ENCODE measurements at regions not wholly inside any gene's neighbourhood (a gene's known extent, or its start where the extent isn't known, plus 50 kb on each side); places are given as distances from the start of the nearest gene placed in this dataset.

DNA sequence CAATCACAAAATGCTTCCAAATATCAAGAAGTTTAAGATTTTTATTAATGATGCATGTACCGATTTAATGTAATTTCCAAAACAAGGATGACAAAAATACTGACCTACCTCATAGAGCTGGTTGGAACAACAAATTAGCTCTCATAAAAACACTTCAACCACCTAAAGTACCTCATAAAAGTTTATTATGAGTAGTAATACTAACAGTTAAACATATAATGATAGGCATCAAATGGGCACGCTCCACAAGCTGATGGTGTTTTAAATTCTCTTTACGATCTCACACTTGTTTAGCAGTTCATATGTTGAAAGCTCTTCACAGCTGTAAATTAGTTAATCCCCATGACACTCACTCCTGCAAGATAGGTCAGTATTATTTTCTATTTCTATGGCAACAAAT is 150.0 kb upstream of the KIF2A start:
- Histone ChIP-seq H3K4me3 (no peak overlapping the region), H3K4me1 (no peaks in the 10 kb centered on the region), H3K9me3 (peaks cover 19% of the 10 kb centered on the region), H3K4me2 (no peak overlapping the region), H3K27ac (no peak overlapping the region)
- ChIA-PET CTCF (interaction anchor here (0.8 to 1.6 kb wide), 2 partner anchors 12 to 26 kb away, joined by 3 to 9 read pairs; no protein-coding TSS in a partner anchor), POLR2A (no interaction called here)
- DNase-seq (ENCODE audit: low read depth in 1 of 2, low spot score in 1 of 2) (no peak), ATAC-seq (no peak), FAIRE-seq (no peak)
- TF ChIP-seq NFE2L2 (conservative IDR thresholded peaks at IDR 0.05; ENCODE audit: low read length) (no peak), ZC3H11A (IDR thresholded peaks at IDR 0.05) (no peak), TFCP2L1 (CRISPR knock-in tag; IDR thresholded peaks at IDR 0.05) (no peak), ZNF302 (CRISPR knock-in tag; IDR thresholded peaks at IDR 0.05) (no peak), FOSB (CRISPR knock-in tag; IDR thresholded peaks at IDR 0.05) (no peak), BHLHE40 (IDR thresholded peaks at IDR 0.05; ENCODE audit: low read depth, low read length) (no peak), FOXS1 (CRISPR knock-in tag; IDR thresholded peaks at IDR 0.05) (no peak), CBX8 (IDR thresholded peaks at IDR 0.05) (no peak), HEYL (CRISPR knock-in tag; IDR thresholded peaks at IDR 0.05) (no peak), PHF8 (IDR thresholded peaks at IDR 0.05; ENCODE audit: borderline replicate concordance, low read depth) (no peak)
- TF ChIP-seq, protein P1, sequence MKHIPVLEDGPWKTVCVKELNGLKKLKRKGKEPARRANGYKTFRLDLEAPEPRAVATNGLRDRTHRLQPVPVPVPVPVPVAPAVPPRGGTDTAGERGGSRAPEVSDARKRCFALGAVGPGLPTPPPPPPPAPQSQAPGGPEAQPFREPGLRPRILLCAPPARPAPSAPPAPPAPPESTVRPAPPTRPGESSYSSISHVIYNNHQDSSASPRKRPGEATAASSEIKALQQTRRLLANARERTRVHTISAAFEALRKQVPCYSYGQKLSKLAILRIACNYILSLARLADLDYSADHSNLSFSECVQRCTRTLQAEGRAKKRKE (CRISPR knock-in tag; IDR thresholded peaks at IDR 0.05; ENCODE audit: low read depth): no peak
- TF ChIP-seq, protein P2, sequence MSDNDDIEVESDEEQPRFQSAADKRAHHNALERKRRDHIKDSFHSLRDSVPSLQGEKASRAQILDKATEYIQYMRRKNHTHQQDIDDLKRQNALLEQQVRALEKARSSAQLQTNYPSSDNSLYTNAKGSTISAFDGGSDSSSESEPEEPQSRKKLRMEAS (IDR thresholded peaks at IDR 0.05): no peak
- 25% methylated on average over 3 of the region's 3 CpGs for WGBS (ENCODE audit: missing lambda C conversion rate)

DNA sequence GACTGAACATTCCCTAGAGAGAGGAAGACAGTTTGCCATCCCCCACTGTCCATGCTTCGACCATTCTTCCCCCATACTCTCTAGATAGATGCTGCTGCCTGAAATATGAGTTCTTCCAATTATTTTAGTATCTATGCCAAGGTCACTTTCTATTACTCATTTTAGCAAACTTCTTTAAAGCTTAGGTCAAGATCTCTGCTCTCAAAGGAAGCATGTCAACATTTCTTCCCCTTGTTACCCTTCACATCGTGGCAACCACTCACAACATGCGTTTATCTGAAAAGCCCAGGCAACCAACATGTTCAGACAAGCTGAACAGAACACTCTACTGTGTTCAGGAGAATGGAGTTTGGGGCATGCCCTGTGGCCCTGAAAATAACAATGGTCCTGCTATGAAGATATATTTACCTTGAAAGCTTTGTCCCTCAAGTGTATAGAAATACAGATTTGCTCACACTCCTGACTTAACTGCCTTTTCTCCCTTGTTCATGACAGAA is 138.4 kb upstream of the KIF2A start:
- ChIA-PET POLR2A (no interaction called here), CTCF (interaction anchor here (0.6 kb wide), 1 partner anchor 24 kb away, joined by 3 read pairs; no protein-coding TSS in a partner anchor)
- Histone ChIP-seq H3K4me3 (no peak overlapping the region), H3K27ac (no peak overlapping the region), H3K9me3 (no peaks in the 10 kb centered on the region), H3K4me2 (no peak overlapping the region), H3K4me1 (no peaks in the 10 kb centered on the region)
- 4% methylated on average over 3 of the region's 3 CpGs for WGBS (ENCODE audit: missing lambda C conversion rate)
- no peak for ATAC-seq
- FAIRE-seq: no peak
- DNase-seq (ENCODE audit: low read depth in 1 of 2, low spot score in 1 of 2): no peak
- no peak for TF ChIP-seq TFCP2L1 (CRISPR knock-in tag; IDR thresholded peaks at IDR 0.05)
- TF ChIP-seq KDM1A (IDR thresholded peaks at IDR 0.05; ENCODE audit: low read depth): no peak
- TF ChIP-seq, protein P2 (IDR thresholded peaks at IDR 0.05): no peak
- TF ChIP-seq RFX5 (IDR thresholded peaks at IDR 0.05): no peak
- no peak for TF ChIP-seq MYC (IDR thresholded peaks at IDR 0.05; ENCODE audit: borderline replicate concordance, low read length)
- TF ChIP-seq EHMT2 (IDR thresholded peaks at IDR 0.05; ENCODE audit: low read depth): no peak
- no peak for TF ChIP-seq GATA3 (IDR thresholded peaks at IDR 0.05; ENCODE audit: borderline replicate concordance)
- TF ChIP-seq TP53 (CRISPR knock-in tag; IDR thresholded peaks at IDR 0.05): no peak
- TF ChIP-seq, protein P3, sequence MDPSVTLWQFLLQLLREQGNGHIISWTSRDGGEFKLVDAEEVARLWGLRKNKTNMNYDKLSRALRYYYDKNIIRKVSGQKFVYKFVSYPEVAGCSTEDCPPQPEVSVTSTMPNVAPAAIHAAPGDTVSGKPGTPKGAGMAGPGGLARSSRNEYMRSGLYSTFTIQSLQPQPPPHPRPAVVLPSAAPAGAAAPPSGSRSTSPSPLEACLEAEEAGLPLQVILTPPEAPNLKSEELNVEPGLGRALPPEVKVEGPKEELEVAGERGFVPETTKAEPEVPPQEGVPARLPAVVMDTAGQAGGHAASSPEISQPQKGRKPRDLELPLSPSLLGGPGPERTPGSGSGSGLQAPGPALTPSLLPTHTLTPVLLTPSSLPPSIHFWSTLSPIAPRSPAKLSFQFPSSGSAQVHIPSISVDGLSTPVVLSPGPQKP (IDR thresholded peaks at IDR 0.05; ENCODE audit: low read depth, low read length): no peak
- TF ChIP-seq JUN (IDR thresholded peaks at IDR 0.05): no peak
- TF ChIP-seq RNF2 (IDR thresholded peaks at IDR 0.05; ENCODE audit: borderline replicate concordance, low read depth): no peak

DNA sequence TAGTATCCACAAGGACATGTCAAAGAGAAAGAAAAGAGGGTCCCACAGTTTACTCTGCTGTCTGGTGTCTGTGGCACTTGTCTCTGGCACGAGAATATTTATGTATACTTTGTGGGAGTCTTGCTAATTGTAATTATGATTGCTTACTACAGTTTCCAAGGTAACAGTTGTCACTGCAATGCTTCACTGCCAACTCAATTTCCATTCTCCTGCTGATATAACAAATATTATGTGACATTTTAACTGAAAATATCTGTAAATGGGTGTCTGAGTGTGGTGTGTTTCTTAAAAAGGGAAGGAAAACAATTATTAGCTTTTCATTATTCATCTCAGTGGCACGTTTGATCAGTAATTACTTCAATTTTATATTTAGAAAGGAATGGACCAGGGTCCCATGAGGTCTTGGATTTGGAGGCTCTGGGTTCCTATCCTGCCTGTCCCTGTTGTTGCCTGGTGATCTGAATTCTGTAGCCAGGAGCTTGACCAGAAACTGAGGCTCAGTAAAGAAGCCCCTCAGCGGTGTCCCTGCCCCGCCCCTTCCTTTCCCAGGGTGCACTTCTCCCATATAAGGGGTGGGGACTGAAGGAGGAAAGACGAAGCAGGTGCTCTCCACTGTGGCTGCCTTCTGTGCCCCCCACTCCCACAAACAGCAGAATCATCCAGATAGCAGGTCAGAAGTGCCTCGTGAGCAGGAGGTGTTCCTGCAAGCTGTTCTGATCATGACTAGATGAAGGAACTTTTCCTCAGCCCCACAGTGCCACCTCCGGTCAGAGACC is 137.3 kb upstream of the KIF2A start:
- CTCF ChIA-PET: no interaction called here

More for the DNA sequence above, 137.3 kb upstream of the KIF2A start:
- no peaks in the 10 kb centered on the region for H3K9me3 ChIP-seq
- peak overlapping the region; percentile 52 for H3K4me2 ChIP-seq
- 1% methylated on average over 7 of the region's 7 CpGs for WGBS (ENCODE audit: missing lambda C conversion rate)
- H3K4me1 ChIP-seq: no peaks in the 10 kb centered on the region
- 0 out of 3 replicates have a peak overlapping the region, but pooled peaks have one; percentile 22 for H3K4me3 ChIP-seq
- FAIRE-seq (no peak), ATAC-seq (no peak; a peak in 1 of 6 replicates), DNase-seq (ENCODE audit: low read depth in 1 of 2, low spot score in 1 of 2) (no peak)
- no peak overlapping the region for H3K27ac ChIP-seq
- TF ChIP-seq MAFK (IDR thresholded peaks at IDR 0.05; ENCODE audit: partially characterized antibody) (no peak), KDM1A (IDR thresholded peaks at IDR 0.05; ENCODE audit: low read depth) (no peak), POLR2AphosphoS2 (conservative IDR thresholded peaks at IDR 0.05; ENCODE audit: low read length) (no peak), KDM5A (IDR thresholded peaks at IDR 0.05) (no peak), PHF8 (IDR thresholded peaks at IDR 0.05; ENCODE audit: borderline replicate concordance, low read depth) (no peak), RARB (CRISPR knock-in tag; IDR thresholded peaks at IDR 0.05) (no peak), CEBPB (IDR thresholded peaks at IDR 0.05) (no peak), HOXA7 (CRISPR knock-in tag; IDR thresholded peaks at IDR 0.05) (no peak), EP300 (IDR thresholded peaks at IDR 0.05) (no peak), RAD21 (conservative IDR thresholded peaks at IDR 0.05 in 1 of 2, IDR thresholded peaks at IDR 0.05 in 1 of 2) (no peak), TFCP2L1 (CRISPR knock-in tag; IDR thresholded peaks at IDR 0.05) (no peak)
- POLR2A ChIA-PET: no interaction called here
